ENCODE measurements at regions not wholly inside any gene's neighbourhood (a gene's known extent, or its start where the extent isn't known, plus 50 kb on each side); places are given as distances from the start of the nearest gene placed in this dataset.

DNA sequence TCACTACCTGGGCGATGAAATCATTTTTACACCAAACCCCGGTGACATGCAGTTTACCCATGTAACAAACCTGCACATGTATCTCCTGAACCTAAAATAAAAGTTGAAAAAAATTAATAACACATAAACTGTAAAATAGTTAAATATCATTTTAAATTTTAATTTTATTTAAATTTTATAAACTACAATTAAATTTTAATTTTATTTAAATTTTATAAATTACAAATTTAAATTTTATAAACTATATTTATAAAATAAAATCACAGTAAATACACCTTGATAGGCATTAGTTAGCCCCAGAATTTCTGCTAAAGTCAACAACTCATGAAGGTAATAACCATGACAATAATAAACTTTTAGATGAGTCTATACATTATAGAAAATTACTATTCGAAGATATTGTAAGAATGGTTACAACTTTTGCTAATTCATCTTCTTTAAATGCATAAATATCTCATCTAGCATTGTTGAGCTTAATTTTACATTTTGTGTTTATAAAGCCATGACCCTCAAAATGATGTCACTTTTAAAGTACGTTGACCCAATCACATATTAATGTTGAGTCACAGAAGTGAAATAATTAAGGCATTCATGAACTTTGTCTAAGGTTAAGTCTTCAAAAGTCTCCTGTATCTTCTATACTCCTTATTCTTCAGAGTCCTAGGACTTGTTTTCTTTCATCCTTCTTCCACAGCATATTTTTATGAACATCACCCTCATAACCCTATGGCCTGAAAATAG, 755.8 kb upstream of the LCORL start:
- Histone ChIP-seq H3K27me3 (ENCODE audit: insufficient read depth, poor library complexity, severe bottlenecking) (no peaks in the 10 kb centered on the region), H3K4me3 (replicated peaks; ENCODE audit: insufficient read depth, low read length) (no peak overlapping the region), H3K27ac (replicated peaks) (no peak overlapping the region)
- TF ChIP-seq, protein P1, sequence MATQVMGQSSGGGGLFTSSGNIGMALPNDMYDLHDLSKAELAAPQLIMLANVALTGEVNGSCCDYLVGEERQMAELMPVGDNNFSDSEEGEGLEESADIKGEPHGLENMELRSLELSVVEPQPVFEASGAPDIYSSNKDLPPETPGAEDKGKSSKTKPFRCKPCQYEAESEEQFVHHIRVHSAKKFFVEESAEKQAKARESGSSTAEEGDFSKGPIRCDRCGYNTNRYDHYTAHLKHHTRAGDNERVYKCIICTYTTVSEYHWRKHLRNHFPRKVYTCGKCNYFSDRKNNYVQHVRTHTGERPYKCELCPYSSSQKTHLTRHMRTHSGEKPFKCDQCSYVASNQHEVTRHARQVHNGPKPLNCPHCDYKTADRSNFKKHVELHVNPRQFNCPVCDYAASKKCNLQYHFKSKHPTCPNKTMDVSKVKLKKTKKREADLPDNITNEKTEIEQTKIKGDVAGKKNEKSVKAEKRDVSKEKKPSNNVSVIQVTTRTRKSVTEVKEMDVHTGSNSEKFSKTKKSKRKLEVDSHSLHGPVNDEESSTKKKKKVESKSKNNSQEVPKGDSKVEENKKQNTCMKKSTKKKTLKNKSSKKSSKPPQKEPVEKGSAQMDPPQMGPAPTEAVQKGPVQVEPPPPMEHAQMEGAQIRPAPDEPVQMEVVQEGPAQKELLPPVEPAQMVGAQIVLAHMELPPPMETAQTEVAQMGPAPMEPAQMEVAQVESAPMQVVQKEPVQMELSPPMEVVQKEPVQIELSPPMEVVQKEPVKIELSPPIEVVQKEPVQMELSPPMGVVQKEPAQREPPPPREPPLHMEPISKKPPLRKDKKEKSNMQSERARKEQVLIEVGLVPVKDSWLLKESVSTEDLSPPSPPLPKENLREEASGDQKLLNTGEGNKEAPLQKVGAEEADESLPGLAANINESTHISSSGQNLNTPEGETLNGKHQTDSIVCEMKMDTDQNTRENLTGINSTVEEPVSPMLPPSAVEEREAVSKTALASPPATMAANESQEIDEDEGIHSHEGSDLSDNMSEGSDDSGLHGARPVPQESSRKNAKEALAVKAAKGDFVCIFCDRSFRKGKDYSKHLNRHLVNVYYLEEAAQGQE (IDR thresholded peaks at IDR 0.05; ENCODE audit: insufficient replicate concordance, low read depth): no peak
- TF ChIP-seq POLR2AphosphoS5 (IDR thresholded peaks at IDR 0.05; ENCODE audit: low read depth): no peak
- no peak for TF ChIP-seq GABPA (IDR thresholded peaks at IDR 0.05; ENCODE audit: low read depth)
- TF ChIP-seq, protein P2, sequence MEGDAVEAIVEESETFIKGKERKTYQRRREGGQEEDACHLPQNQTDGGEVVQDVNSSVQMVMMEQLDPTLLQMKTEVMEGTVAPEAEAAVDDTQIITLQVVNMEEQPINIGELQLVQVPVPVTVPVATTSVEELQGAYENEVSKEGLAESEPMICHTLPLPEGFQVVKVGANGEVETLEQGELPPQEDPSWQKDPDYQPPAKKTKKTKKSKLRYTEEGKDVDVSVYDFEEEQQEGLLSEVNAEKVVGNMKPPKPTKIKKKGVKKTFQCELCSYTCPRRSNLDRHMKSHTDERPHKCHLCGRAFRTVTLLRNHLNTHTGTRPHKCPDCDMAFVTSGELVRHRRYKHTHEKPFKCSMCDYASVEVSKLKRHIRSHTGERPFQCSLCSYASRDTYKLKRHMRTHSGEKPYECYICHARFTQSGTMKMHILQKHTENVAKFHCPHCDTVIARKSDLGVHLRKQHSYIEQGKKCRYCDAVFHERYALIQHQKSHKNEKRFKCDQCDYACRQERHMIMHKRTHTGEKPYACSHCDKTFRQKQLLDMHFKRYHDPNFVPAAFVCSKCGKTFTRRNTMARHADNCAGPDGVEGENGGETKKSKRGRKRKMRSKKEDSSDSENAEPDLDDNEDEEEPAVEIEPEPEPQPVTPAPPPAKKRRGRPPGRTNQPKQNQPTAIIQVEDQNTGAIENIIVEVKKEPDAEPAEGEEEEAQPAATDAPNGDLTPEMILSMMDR (IDR thresholded peaks at IDR 0.05; ENCODE audit: insufficient read depth, low read length): no peak
- no peak for TF ChIP-seq SPI1 (IDR thresholded peaks at IDR 0.05; ENCODE audit: borderline replicate concordance, low read depth)
- DNase-seq (ENCODE audit: low read depth in 1 of 2, low spot score in 1 of 2): no peak

DNA sequence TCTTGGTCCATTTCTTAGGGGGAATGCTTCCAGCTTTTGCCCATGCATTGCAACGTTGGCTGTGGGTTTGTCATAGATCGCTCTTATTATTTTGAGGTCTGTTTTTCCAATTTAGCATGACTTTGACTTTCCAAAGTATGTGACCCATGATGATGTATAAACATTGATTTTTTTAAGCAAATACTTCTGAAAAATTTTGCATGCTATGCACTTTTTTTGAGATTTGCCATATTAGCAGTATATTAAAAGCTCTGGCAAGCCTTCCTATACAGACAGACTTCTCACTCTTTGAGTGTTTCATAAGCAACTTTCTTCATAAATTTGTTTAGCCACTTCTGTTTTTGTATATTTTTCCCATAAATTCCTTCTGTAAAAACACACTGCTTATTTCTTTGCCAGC, 746.4 kb upstream of the LCORL start:
- TF ChIP-seq, protein P2 (IDR thresholded peaks at IDR 0.05; ENCODE audit: insufficient read depth, low read length): no peak
- TF ChIP-seq POLR2AphosphoS5 (IDR thresholded peaks at IDR 0.05; ENCODE audit: low read depth) (no peak), SPI1 (IDR thresholded peaks at IDR 0.05; ENCODE audit: borderline replicate concordance, low read depth) (no peak), GABPA (IDR thresholded peaks at IDR 0.05; ENCODE audit: low read depth) (no peak)
- TF ChIP-seq, protein P1 (IDR thresholded peaks at IDR 0.05; ENCODE audit: insufficient replicate concordance, low read depth): no peak
- DNase-seq (ENCODE audit: low read depth in 1 of 2, low spot score in 1 of 2): no peak
- H3K27me3 ChIP-seq (ENCODE audit: insufficient read depth, poor library complexity, severe bottlenecking): no peaks in the 10 kb centered on the region
- no peak overlapping the region for H3K4me3 ChIP-seq (replicated peaks; ENCODE audit: insufficient read depth, low read length)
- H3K27ac ChIP-seq (replicated peaks): no peak overlapping the region

DNA sequence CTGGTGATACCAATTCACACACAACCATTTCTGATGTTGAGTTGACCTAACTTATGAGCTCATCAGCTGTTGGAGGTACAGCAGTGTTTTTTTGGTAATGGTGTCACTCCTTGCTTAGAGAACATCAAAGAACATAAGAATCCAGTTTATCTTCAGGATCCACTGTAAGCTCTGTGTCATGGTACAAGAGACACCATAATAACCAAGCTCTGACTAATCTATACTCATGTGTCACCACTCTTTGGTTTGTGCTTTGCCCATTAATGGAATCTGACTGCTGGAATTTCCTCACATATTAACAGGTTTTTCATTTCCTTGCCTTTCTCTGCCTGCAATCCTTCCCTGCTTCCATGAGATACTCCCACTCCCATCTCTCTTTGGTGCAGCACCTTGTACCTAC, 735.1 kb upstream of the LCORL start:
- H3K4me3 ChIP-seq (replicated peaks; ENCODE audit: insufficient read depth, low read length): no peak overlapping the region
- TF ChIP-seq GABPA (IDR thresholded peaks at IDR 0.05; ENCODE audit: low read depth) (no peak), SPI1 (IDR thresholded peaks at IDR 0.05; ENCODE audit: borderline replicate concordance, low read depth) (no peak), POLR2AphosphoS5 (IDR thresholded peaks at IDR 0.05; ENCODE audit: low read depth) (no peak)
- TF ChIP-seq, protein P1 (IDR thresholded peaks at IDR 0.05; ENCODE audit: insufficient replicate concordance, low read depth): no peak
- TF ChIP-seq, protein P2 (IDR thresholded peaks at IDR 0.05; ENCODE audit: insufficient read depth, low read length): no peak
- no peak for DNase-seq (ENCODE audit: low read depth in 1 of 2, low spot score in 1 of 2)
- no peak overlapping the region for H3K27ac ChIP-seq (replicated peaks)
- H3K27me3 ChIP-seq (ENCODE audit: insufficient read depth, poor library complexity, severe bottlenecking): no peaks in the 10 kb centered on the region

Measured in HL-60 (cell line).